HCT116 (cell line): ENCODE measurements at regions not wholly inside any gene's neighbourhood (a gene's known extent, or its start where the extent isn't known, plus 50 kb on each side); places are given as distances from the start of the nearest gene placed in this dataset.

Experiments used
- ATAC-seq: fragments of 200-7000 bp; cut with Tn5 transposase; 2 replicates; pipeline ENCODE4 v1.9.1; 2020; ENCODE audit warnings: mild to moderate bottlenecking, moderate library complexity
- BruUV-seq: library from RNA; stranded (reverse); fragments of 400-500 nt; replicated peaks from 2 replicates; lab custom pipeline; 2021; lab: Mats Ljungman, UMichigan
- CTCF ChIA-PET: fragments of 300-600 bp; sonication (Branson Sonifier 250); formaldehyde crosslinking; loops from one replicate; lab custom pipeline; 2021; ENCODE audit warnings: antibody characterized with exemption; lab: Charles Lee
- POLR2A ChIA-PET: fragments of 300-600, 350-600 bp; sonication (Branson Sonifier 250); formaldehyde crosslinking; loops from one replicate; lab custom pipeline; 2021; ENCODE audit warnings: antibody characterized with exemption; lab: Charles Lee
- RAD21 ChIA-PET, 2 experiments: fragments of 300-600 bp; sonication (Branson Sonifier 250); formaldehyde crosslinking; loops; one replicate each; lab custom pipeline; 2023; ENCODE audit warnings: low total read pairs in 2 of 2; ENCODE audit not compliant: uncharacterized antibody in 2 of 2, unreplicated experiment in 2 of 2, low non-redundant PET in 1 of 2; lab: Charles Lee
- DNase-seq: peaks from one replicate; pipeline ENCODE4 v3.0.0-alpha.2; 2010; ENCODE audit warnings: low read depth, low spot score
- H2AFZ ChIP-seq: fragments of 200-600 bp; shearing (Covaris generic), sonication (generic); 2 replicates; pipeline ENCODE4 v1.6.1; 2017; ENCODE audit warnings: low read depth, mixed run types, mixed read lengths, antibody characterized with exemption, low read length; ENCODE audit not compliant: poor library complexity, severe bottlenecking
- H3K27ac ChIP-seq: 2 replicates; pipeline ENCODE4 v1.5.1; 2012; ENCODE audit warnings: low read depth, low read length
- H3K27me3 ChIP-seq: fragments of 200-600 bp; sonication (generic); 2 replicates; pipeline ENCODE4 v1.6.1; 2016; ENCODE audit warnings: mixed run types, low read length, mixed read lengths; ENCODE audit not compliant: insufficient read depth
- H3K36me3 ChIP-seq, 2 experiments: fragments of 200-500 bp in 1 of 2; fragments of 200-600 bp in 1 of 2; sonication (Bioruptor generic) in 1 of 2; sonication (generic) in 1 of 2; 2 replicates each; pipeline versions ENCODE4 v1.5.1 to v1.6.1; 2014 to 2016; ENCODE audit warnings: low read length in 2 of 2, inconsistent platforms in 1 of 2, mixed read lengths in 1 of 2, mixed run types in 1 of 2; ENCODE audit not compliant: insufficient read depth in 2 of 2, control insufficient read depth in 1 of 2
- H3K4me1 ChIP-seq, 2 experiments: fragments of 200-600 bp in 1 of 2; sonication (generic) in 1 of 2; 2 replicates each; pipeline versions ENCODE4 v1.5.1 to v1.6.1; 2012 to 2017; ENCODE audit warnings: low read length in 2 of 2, inconsistent platforms in 1 of 2, mild to moderate bottlenecking in 1 of 2, mixed read lengths in 1 of 2, mixed run types in 1 of 2, moderate library complexity in 1 of 2; ENCODE audit not compliant: insufficient read depth in 2 of 2, control insufficient read depth in 1 of 2
- H3K4me2 ChIP-seq: fragments of 200-600 bp; sonication (generic); 2 replicates; pipeline ENCODE4 v1.6.1; 2017; ENCODE audit warnings: mixed run types, low read length, mixed read lengths
- H3K4me3 ChIP-seq, 2 experiments: fragments of 200-600 bp in 1 of 2; sonication (generic) in 1 of 2; replicated peaks in 1 of 2; 2 replicates each; pipeline ENCODE4 v1.5.1; 2011 to 2016; ENCODE audit warnings: low read length in 2 of 2, control low read depth in 1 of 2, low read depth in 1 of 2, mild to moderate bottlenecking in 1 of 2, mixed read lengths in 1 of 2, mixed run types in 1 of 2
- H3K79me2 ChIP-seq: fragments of 200-600 bp; sonication (generic); 2 replicates; pipeline ENCODE4 v1.6.1; 2017; ENCODE audit warnings: mild to moderate bottlenecking, mixed run types, low read length, moderate library complexity, mixed read lengths; ENCODE audit not compliant: insufficient read depth
- H3K9ac ChIP-seq: fragments of 200-600 bp; sonication (generic); 2 replicates; pipeline ENCODE4 v1.6.1; 2016; ENCODE audit warnings: low read length, mixed read lengths
- H3K9me2 ChIP-seq: fragments of 200-600 bp; sonication (generic), shearing (Covaris generic); 2 replicates; pipeline ENCODE4 v1.6.1; 2017; ENCODE audit warnings: mixed run types, mild to moderate bottlenecking, moderate library complexity; ENCODE audit not compliant: insufficient read depth
- H3K9me3 ChIP-seq, 2 experiments: fragments of 200-500 bp in 1 of 2; fragments of 200-600 bp in 1 of 2; sonication (Bioruptor generic) in 1 of 2; sonication (generic) in 1 of 2; 2 replicates each; pipeline ENCODE4 v1.6.1; 2014 to 2017; ENCODE audit warnings: low read length in 2 of 2, mixed read lengths in 2 of 2, inconsistent platforms in 1 of 2, low read depth in 1 of 2, mild to moderate bottlenecking in 1 of 2, mixed run types in 1 of 2, moderate library complexity in 1 of 2; ENCODE audit not compliant: control insufficient read depth in 1 of 2, insufficient read depth in 1 of 2
- H4K20me1 ChIP-seq: fragments of 200-600 bp; sonication (generic), shearing (Covaris generic); 2 replicates; pipeline ENCODE4 v1.6.1; 2017; ENCODE audit warnings: mixed run types, mild to moderate bottlenecking, moderate library complexity; ENCODE audit not compliant: insufficient read depth
- ATF3 ChIP-seq: IDR thresholded peaks from 2 replicates; pipeline ENCODE4 v1.6.1; 2012
- ELF1 ChIP-seq: IDR thresholded peaks from 2 replicates; pipeline ENCODE4 v1.6.1; 2012; ENCODE audit warnings: low read depth, borderline replicate concordance
- EZH2 ChIP-seq: fragments of 200-600 bp; sonication (generic); IDR thresholded peaks from 2 replicates; pipeline ENCODE4 v1.6.1; 2017; ENCODE audit warnings: antibody characterized with exemption, mixed run types
- FOSL1 ChIP-seq: IDR thresholded peaks from 2 replicates; pipeline ENCODE4 v1.6.1; 2012; ENCODE audit warnings: low read depth
- JUND ChIP-seq: IDR thresholded peaks from 2 replicates; pipeline ENCODE4 v1.6.1; 2012
- MAX ChIP-seq: IDR thresholded peaks from 2 replicates; pipeline ENCODE4 v1.6.1; 2012
- POLR2A ChIP-seq: IDR thresholded peaks from 2 replicates; pipeline ENCODE4 v1.7.0; 2011; ENCODE audit warnings: borderline replicate concordance; ENCODE audit not compliant: insufficient read depth, insufficient read length; ENCODE audit errors: extremely low read depth
- POLR2AphosphoS5 ChIP-seq: IDR thresholded peaks from 2 replicates; pipeline ENCODE4 v1.6.1; 2011; ENCODE audit warnings: mild to moderate bottlenecking, low read depth, low read length, moderate library complexity
- RAD21 ChIP-seq: IDR thresholded peaks from 2 replicates; pipeline ENCODE4 v1.6.1; 2012; ENCODE audit warnings: low read depth, mild to moderate bottlenecking
- REST ChIP-seq: IDR thresholded peaks from 2 replicates; pipeline ENCODE4 v1.6.1; 2012; ENCODE audit warnings: low read depth
- SP1 ChIP-seq: IDR thresholded peaks from 2 replicates; pipeline ENCODE4 v1.6.1; 2012; ENCODE audit warnings: low read depth
- TCF7L2 ChIP-seq: IDR thresholded peaks from 2 replicates; pipeline ENCODE4 v1.7.0; 2011; ENCODE audit warnings: borderline replicate concordance, inconsistent platforms; ENCODE audit not compliant: insufficient read depth, insufficient read length; ENCODE audit errors: extremely low read depth
- YY1 ChIP-seq: IDR thresholded peaks from 2 replicates; pipeline ENCODE4 v1.6.1; 2011; ENCODE audit warnings: low read length, low read depth, moderate library complexity, mild to moderate bottlenecking; ENCODE audit not compliant: insufficient replicate concordance; ENCODE audit errors: extremely low read depth
- intact Hi-C: fragments of 100-400 bp; cut with micrococcal nuclease; formaldehyde crosslinking; loops from 2 replicates; pipeline ENCODE4 v1.10.0; 2022

- Histone ChIP-seq H3K4me2 (no peak overlapping the region), H3K36me3 (no peaks in the 10 kb centered on the region), H3K9me2 (no peaks in the 10 kb centered on the region), H3K9ac (no peak overlapping the region), H3K4me3 (no peak overlapping the region), H3K27me3 (peaks cover 53% of the 10 kb centered on the region), H3K27ac (no peak overlapping the region), H3K9me3 (no peaks in the 10 kb centered on the region), H3K79me2 (no peaks in the 10 kb centered on the region), H4K20me1 (no peaks in the 10 kb centered on the region), H2AFZ (no peak overlapping the region), H3K4me1 (no peaks in the 10 kb centered on the region)
- ChIA-PET POLR2A (no interaction called here), CTCF (no interaction called here), RAD21 (no interaction called here)
- DNase-seq (no peak), ATAC-seq (no peak)
- BruUV-seq = no TSS peak
- TF ChIP-seq YY1 (no peak), POLR2AphosphoS5 (no peak), ATF3 (no peak), FOSL1 (no peak), SP1 (no peak), ELF1 (no peak), EZH2 (no peak)
- intact Hi-C loops = no loop called here
These were observed 440.7 kb downstream of the MTX2 start for GRCh38 chr2:176709991-176710390.

- Histone ChIP-seq H3K9me2 (no peaks in the 10 kb centered on the region), H4K20me1 (no peaks in the 10 kb centered on the region), H3K9me3 (no peaks in the 10 kb centered on the region), H3K4me3 (no peak overlapping the region), H3K9ac (no peak overlapping the region), H2AFZ (no peak overlapping the region), H3K36me3 (no peaks in the 10 kb centered on the region), H3K79me2 (no peaks in the 10 kb centered on the region), H3K27me3 (peaks cover 60% of the 10 kb centered on the region), H3K4me1 (no peaks in the 10 kb centered on the region), H3K4me2 (no peak overlapping the region), H3K27ac (no peak overlapping the region)
- BruUV-seq = no TSS peak
- ChIA-PET POLR2A (no interaction called here), CTCF (interaction anchor here (1.2 kb wide), 1 partner anchor 8 kb away, joined by 3 read pairs; no protein-coding TSS in a partner anchor), RAD21 (interaction anchor here in 1 of 2 experiments (0.7 kb wide), 1 partner anchor 267 kb away, joined by 5 read pairs; no protein-coding TSS in a partner anchor)
- DNase-seq (no peak), ATAC-seq (no peak)
- intact Hi-C loops = no loop called here
- TF ChIP-seq YY1 (no peak), FOSL1 (no peak), TCF7L2 (no peak), REST (no peak), EZH2 (no peak), RAD21 (no peak), JUND (no peak), MAX (no peak), POLR2A (no peak)
These were observed 441.5 kb downstream of the MTX2 start for GRCh38 chr2:176710657-176711186.
